ENCODE measurements at regions not wholly inside any gene's neighbourhood (a gene's known extent, or its start where the extent isn't known, plus 50 kb on each side); places are given as distances from the start of the nearest gene placed in this dataset.

DNA sequence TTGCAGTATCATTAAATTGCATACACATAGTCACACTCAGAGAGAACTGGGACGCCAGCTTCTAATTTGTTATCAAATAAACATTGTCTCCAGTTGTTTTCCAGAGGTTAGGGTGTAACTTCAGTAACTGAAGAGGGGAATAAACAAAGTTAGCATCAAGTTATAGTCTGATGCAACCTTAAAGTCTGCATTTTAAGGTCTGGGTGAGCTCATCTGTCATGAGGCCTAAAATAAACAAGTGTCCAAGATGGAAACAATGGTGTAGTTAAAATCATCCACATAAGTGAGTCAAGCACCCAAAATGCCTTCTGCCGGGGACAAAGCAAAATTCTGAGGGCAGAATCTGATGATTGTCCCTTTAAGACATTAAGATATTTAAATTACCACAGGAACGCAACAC lies 70.3 kb upstream of the EMCN start:
- TF ChIP-seq Cebpa-rat (IDR thresholded peaks at IDR 0.05) = no peak
- Histone ChIP-seq H4K20me1 (no peaks in the 10 kb centered on the region), H3K9me3 (no peaks in the 10 kb centered on the region), H3K4me1 (no peaks in the 10 kb centered on the region), H3K27ac (no peak overlapping the region), H3K27me3 (no peaks in the 10 kb centered on the region), H3K36me3 (no peaks in the 10 kb centered on the region), H3K9ac (no peak overlapping the region), H3K4me2 (no peak overlapping the region), H3K4me3 (no peak overlapping the region)

DNA sequence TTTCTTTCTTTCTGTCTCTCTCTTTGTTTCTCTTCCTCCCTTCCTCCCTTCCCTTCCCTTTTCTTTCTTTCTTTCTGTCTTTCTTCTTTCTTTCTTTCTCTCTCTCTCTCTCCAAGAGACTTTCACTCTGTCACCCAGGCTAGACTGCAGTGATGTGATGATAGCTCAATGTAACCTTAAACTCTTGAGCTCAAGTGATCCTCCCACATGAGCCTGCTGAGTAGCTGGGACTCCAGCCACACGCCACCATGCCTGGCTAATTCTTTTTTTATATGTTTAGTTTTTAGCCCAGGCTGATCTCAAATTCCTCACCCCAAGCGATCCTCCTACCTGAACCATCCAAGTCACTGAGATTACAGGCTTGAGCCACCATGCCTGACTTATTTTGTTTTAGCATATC lies 64.3 kb upstream of the EMCN start:
- Histone ChIP-seq H3K4me1 (no peaks in the 10 kb centered on the region), H3K4me2 (no peak overlapping the region), H3K27ac (no peak overlapping the region), H3K4me3 (no peak overlapping the region), H3K9me3 (no peaks in the 10 kb centered on the region), H3K36me3 (no peaks in the 10 kb centered on the region), H4K20me1 (no peaks in the 10 kb centered on the region), H3K9ac (no peak overlapping the region), H3K27me3 (no peaks in the 10 kb centered on the region)
- no peak for TF ChIP-seq Cebpa-rat (IDR thresholded peaks at IDR 0.05)

- no peak overlapping the region for H3K4me2 ChIP-seq
- H3K27me3 ChIP-seq = no peaks in the 10 kb centered on the region
- no peak overlapping the region for H3K4me3 ChIP-seq
- H3K27ac ChIP-seq = no peak overlapping the region
- no peak overlapping the region for H3K9ac ChIP-seq
- H3K36me3 ChIP-seq = no peaks in the 10 kb centered on the region
- no peaks in the 10 kb centered on the region for H3K4me1 ChIP-seq
- no peak for TF ChIP-seq Cebpa-rat (IDR thresholded peaks at IDR 0.05)
- H4K20me1 ChIP-seq = no peaks in the 10 kb centered on the region
- no peaks in the 10 kb centered on the region for H3K9me3 ChIP-seq
Measured at GRCh38 chr4:100581337-100581736, 63.5 kb upstream of the EMCN start.

DNA sequence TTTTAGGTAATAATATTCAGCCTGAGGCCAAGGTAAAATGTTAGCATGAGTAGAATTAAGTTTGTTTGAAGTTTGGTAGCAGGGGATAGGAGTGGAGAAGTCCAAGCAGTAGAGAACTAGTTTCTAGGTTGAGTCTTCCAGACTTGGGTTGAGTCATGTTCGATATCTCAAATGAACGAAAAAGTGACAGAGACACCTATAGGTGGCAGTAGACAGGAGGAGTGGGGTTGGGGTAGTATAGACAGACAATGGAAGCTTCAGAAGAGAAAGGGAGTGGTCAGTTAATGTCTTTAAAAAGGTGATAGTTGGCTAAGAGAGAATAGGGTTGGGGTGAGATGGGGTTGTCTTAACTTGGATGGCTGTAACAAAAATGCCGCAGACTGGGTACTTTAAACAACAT lies 58.7 kb upstream of the EMCN start:
- no peak overlapping the region for H3K9ac ChIP-seq
- no peaks in the 10 kb centered on the region for H3K4me1 ChIP-seq
- no peak for TF ChIP-seq Cebpa-rat (IDR thresholded peaks at IDR 0.05)
- no peak overlapping the region for H3K4me2 ChIP-seq
- no peak overlapping the region for H3K4me3 ChIP-seq
- H3K36me3 ChIP-seq = no peaks in the 10 kb centered on the region
- H3K27ac ChIP-seq = no peak overlapping the region
- H3K9me3 ChIP-seq = no peaks in the 10 kb centered on the region
- H3K27me3 ChIP-seq = no peaks in the 10 kb centered on the region
- no peaks in the 10 kb centered on the region for H4K20me1 ChIP-seq

DNA sequence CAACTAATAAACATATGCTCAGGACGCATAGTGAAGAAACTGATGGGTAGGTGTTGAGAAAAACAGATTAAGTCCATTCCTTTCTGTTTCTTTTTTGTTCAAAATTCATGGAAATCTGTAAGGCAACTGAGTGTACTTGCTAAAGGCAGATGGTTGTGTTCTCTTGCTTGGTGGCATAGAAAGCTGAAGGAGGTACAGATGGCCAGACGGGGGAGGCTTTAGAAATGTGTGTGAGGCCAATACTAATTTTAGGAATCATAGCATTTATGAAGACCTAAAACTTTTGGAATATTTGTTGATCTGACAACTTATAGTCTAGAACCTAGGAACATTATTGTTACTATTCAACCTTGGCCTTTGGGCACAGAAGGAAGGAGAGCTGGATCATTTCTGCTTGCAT lies 56.8 kb upstream of the EMCN start:
- Histone ChIP-seq H4K20me1 (no peaks in the 10 kb centered on the region), H3K4me2 (no peak overlapping the region), H3K27ac (no peak overlapping the region), H3K9ac (no peak overlapping the region), H3K36me3 (no peaks in the 10 kb centered on the region), H3K27me3 (no peaks in the 10 kb centered on the region), H3K9me3 (no peaks in the 10 kb centered on the region), H3K4me3 (no peak overlapping the region), H3K4me1 (no peaks in the 10 kb centered on the region)
- no peak for TF ChIP-seq Cebpa-rat (IDR thresholded peaks at IDR 0.05)

DNA sequence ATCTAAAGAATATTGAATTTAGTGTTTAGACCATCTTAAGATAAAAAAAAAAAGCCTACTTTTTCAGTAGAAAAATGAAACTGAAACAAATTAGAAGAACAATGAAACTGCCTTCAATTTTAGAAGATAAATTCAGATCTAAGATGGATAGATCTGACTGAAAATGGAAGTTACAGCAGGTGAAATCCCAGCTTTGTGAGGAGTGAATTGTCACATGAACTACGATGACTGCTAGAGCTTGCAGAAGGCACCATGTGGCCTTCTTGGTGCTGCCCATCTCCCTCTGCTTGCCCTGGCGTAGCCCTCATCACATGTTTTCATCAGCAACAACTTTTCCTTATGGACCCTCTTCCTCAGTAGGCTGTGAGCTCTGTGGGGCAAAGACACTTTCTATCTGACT lies 51.4 kb upstream of the EMCN start:
- Histone ChIP-seq H3K27ac (no peak overlapping the region), H3K4me3 (no peak overlapping the region), H3K4me1 (no peaks in the 10 kb centered on the region), H4K20me1 (no peaks in the 10 kb centered on the region), H3K27me3 (no peaks in the 10 kb centered on the region), H3K9ac (no peak overlapping the region), H3K4me2 (no peak overlapping the region), H3K36me3 (no peaks in the 10 kb centered on the region), H3K9me3 (no peaks in the 10 kb centered on the region)
- no peak for TF ChIP-seq Cebpa-rat (IDR thresholded peaks at IDR 0.05)

All from BLaER1 (cell line).